ENCODE measurements at regions not wholly inside any gene's neighbourhood (a gene's known extent, or its start where the extent isn't known, plus 50 kb on each side); places are given as distances from the start of the nearest gene placed in this dataset.
A peak's percentile ranks its signal among the peaks of the same experiment; 100 is the strongest.

GRCh38 chr18:47397671-47398319 is 146.3 kb upstream of the SKOR2 start:
- TF ChIP-seq CTCF (IDR thresholded peaks at IDR 0.05; ENCODE audit: low read length) (peak; percentile 57), EZH2 (optimal IDR thresholded peaks at IDR 0.05; ENCODE audit: low read depth, low read length) (no peak)

All from MM.1S (cell line).